LHCN-M2 (cell line): ENCODE measurements at regions not wholly inside any gene's neighbourhood (a gene's known extent, or its start where the extent isn't known, plus 50 kb on each side); places are given as distances from the start of the nearest gene placed in this dataset.
A peak's percentile ranks its signal among the peaks of the same experiment; 100 is the strongest.

ENCODE experiments used
- DNase-seq: peaks from one replicate; pipeline ENCODE4 v3.0.0-alpha.2; 2012; ENCODE audit warnings: low read depth

GRCh38 chr21:26655460-26655859 lies 82.4 kb upstream of the CYYR1 start:
- peak; percentile 47 for DNase-seq

GRCh38 chr21:26653430-26653829 lies 80.3 kb upstream of the CYYR1 start:
- DNase-seq, result no peak

GRCh38 chr21:26652854-26653253 lies 79.8 kb upstream of the CYYR1 start:
- DNase-seq, result no peak

- no peak for DNase-seq
Observed at GRCh38 chr21:26641062-26641461, 68.0 kb upstream of the CYYR1 start.

- DNase-seq, result peak; percentile 61
Observed at GRCh38 chr21:26637201-26637745, 64.2 kb upstream of the CYYR1 start.

- DNase-seq, result no peak
Observed at GRCh38 chr21:26635681-26636080, 62.6 kb upstream of the CYYR1 start.

GRCh38 chr21:26632691-26633090 lies 59.6 kb upstream of the CYYR1 start:
- DNase-seq, result no peak

GRCh38 chr21:26626187-26626586 lies 53.1 kb upstream of the CYYR1 start:
- DNase-seq, result no peak

- DNase-seq, result no peak
Observed at GRCh38 chr21:26624983-26625519, 52.0 kb upstream of the CYYR1 start.
